ENCODE measurements at regions not wholly inside any gene's neighbourhood (a gene's known extent, or its start where the extent isn't known, plus 50 kb on each side); places are given as distances from the start of the nearest gene placed in this dataset.

- DNase-seq (ENCODE audit: low read depth in 2 of 2), result no peak
These were observed 92.7 kb upstream of the AKR1E2 start for GRCh38 chr10:4733150-4733842.

- no peak for DNase-seq (ENCODE audit: low read depth in 2 of 2)
These were observed 95.0 kb upstream of the AKR1E2 start for GRCh38 chr10:4730998-4731397.

GRCh38 chr10:4725917-4726606, 99.9 kb upstream of the AKR1E2 start:
- DNase-seq (ENCODE audit: low read depth in 2 of 2), result no peak

- DNase-seq (ENCODE audit: low read depth in 2 of 2), result no peak
These were observed 102.1 kb upstream of the AKR1E2 start for GRCh38 chr10:4723860-4724259.

GRCh38 chr10:4721999-4722753, 103.8 kb upstream of the AKR1E2 start:
- DNase-seq (ENCODE audit: low read depth in 2 of 2), result no peak

GRCh38 chr10:4720463-4720862, 105.5 kb upstream of the AKR1E2 start:
- DNase-seq (ENCODE audit: low read depth in 2 of 2), result no peak

GRCh38 chr10:4719671-4720070, 106.3 kb upstream of the AKR1E2 start:
- DNase-seq (ENCODE audit: low read depth in 2 of 2), result no peak

GRCh38 chr10:4719036-4719435, 107.0 kb upstream of the AKR1E2 start:
- DNase-seq (ENCODE audit: low read depth in 2 of 2), result no peak

- DNase-seq (ENCODE audit: low read depth in 2 of 2), result no peak
These were observed 107.5 kb upstream of the AKR1E2 start for GRCh38 chr10:4718544-4718943.

GRCh38 chr10:4717670-4718069, 108.3 kb upstream of the AKR1E2 start:
- DNase-seq (ENCODE audit: low read depth in 2 of 2), result no peak

- DNase-seq (ENCODE audit: low read depth in 2 of 2), result no peak
These were observed 115.1 kb upstream of the AKR1E2 start for GRCh38 chr10:4710858-4711257.

- DNase-seq (ENCODE audit: low read depth in 2 of 2), result no peak
These were observed 117.8 kb upstream of the AKR1E2 start for GRCh38 chr10:4708123-4708759.

GRCh38 chr10:4707221-4707620, 118.8 kb upstream of the AKR1E2 start:
- no peak for DNase-seq (ENCODE audit: low read depth in 2 of 2)

GRCh38 chr10:4704034-4704545, 121.9 kb upstream of the AKR1E2 start:
- DNase-seq (ENCODE audit: low read depth in 2 of 2), result no peak

GRCh38 chr10:4701016-4701415, 125.0 kb upstream of the AKR1E2 start:
- no peak for DNase-seq (ENCODE audit: low read depth in 2 of 2)

GRCh38 chr10:4699950-4700730, 125.9 kb upstream of the AKR1E2 start:
- no peak for DNase-seq (ENCODE audit: low read depth in 2 of 2)

- no peak for DNase-seq (ENCODE audit: low read depth in 2 of 2)
These were observed 127.9 kb upstream of the AKR1E2 start for GRCh38 chr10:4698075-4698474.

GRCh38 chr10:4696186-4696585, 129.8 kb upstream of the AKR1E2 start:
- no peak for DNase-seq (ENCODE audit: low read depth in 2 of 2)

GRCh38 chr10:4693967-4694366, 132.0 kb upstream of the AKR1E2 start:
- no peak for DNase-seq (ENCODE audit: low read depth in 2 of 2)

GRCh38 chr10:4692206-4692605, 133.8 kb upstream of the AKR1E2 start:
- no peak for DNase-seq (ENCODE audit: low read depth in 2 of 2)

- DNase-seq (ENCODE audit: low read depth in 2 of 2), result no peak
These were observed 134.2 kb upstream of the AKR1E2 start for GRCh38 chr10:4691776-4692175.

All from stimulated activated CD8-positive, alpha-beta memory T cell treated with anti-CD3 and anti-CD28 coated beads, Interleukin-7, amount 100 ng/mL, for 4 hours (primary cell).